Gastroesophageal sphincter (tissue), 3 donors: ENCODE measurements at regions not wholly inside any gene's neighbourhood (a gene's known extent, or its start where the extent isn't known, plus 50 kb on each side); places are given as distances from the start of the nearest gene placed in this dataset.

Experiments used
- EP300 ChIP-seq: sonication (generic); formaldehyde crosslinking; IDR thresholded peaks from one replicate; pipeline ENCODE4 v1.6.1; 2017; ENCODE audit warnings: antibody characterized with exemption, mild to moderate bottlenecking
- POLR2A ChIP-seq, 2 donors: fragments of 450-650 bp; IDR thresholded peaks; one replicate each; pipeline ENCODE4 v1.6.1; 2017; ENCODE audit warnings: antibody characterized with exemption in 2 of 2, mild to moderate bottlenecking in 2 of 2, moderate library complexity in 1 of 2
- POLR2AphosphoS5 ChIP-seq: sonication (generic); formaldehyde crosslinking; IDR thresholded peaks from one replicate; pipeline ENCODE4 v1.6.1; 2017; ENCODE audit warnings: antibody characterized with exemption
- TF ChIP-seq, protein P1 (sequence below), 4 experiments: fragments of 200-600 bp in 2 of 4; fragments of 450-650 bp in 2 of 4; sonication (generic) in 1 of 4; IDR thresholded peaks; one replicate each; pipeline ENCODE4 v1.5.1; 2017 to 2019; ENCODE audit warnings: antibody characterized with exemption in 4 of 4, mild to moderate bottlenecking in 2 of 4, moderate library complexity in 2 of 4

DNA sequence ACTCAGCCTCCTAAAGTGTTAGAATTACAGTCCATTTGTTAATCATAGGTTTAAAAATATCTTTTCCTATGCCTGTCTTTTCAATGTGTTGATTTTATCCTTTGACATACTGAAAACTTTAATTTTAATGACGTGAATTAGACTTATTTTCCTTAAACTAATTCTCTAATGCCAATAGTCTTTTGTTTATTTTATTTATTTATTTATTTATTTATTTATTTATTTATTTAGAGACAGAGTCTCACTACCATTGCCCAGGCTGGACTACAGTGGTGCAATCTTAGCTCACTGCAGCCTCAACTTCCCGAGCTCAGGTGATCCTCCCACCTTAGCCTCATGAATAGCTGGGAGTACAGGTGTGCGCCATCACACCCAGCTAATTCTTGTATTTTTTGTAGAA lies 694.5 kb downstream of the TRHDE start:
- no peak for TF ChIP-seq POLR2AphosphoS5
- TF ChIP-seq, protein P1, sequence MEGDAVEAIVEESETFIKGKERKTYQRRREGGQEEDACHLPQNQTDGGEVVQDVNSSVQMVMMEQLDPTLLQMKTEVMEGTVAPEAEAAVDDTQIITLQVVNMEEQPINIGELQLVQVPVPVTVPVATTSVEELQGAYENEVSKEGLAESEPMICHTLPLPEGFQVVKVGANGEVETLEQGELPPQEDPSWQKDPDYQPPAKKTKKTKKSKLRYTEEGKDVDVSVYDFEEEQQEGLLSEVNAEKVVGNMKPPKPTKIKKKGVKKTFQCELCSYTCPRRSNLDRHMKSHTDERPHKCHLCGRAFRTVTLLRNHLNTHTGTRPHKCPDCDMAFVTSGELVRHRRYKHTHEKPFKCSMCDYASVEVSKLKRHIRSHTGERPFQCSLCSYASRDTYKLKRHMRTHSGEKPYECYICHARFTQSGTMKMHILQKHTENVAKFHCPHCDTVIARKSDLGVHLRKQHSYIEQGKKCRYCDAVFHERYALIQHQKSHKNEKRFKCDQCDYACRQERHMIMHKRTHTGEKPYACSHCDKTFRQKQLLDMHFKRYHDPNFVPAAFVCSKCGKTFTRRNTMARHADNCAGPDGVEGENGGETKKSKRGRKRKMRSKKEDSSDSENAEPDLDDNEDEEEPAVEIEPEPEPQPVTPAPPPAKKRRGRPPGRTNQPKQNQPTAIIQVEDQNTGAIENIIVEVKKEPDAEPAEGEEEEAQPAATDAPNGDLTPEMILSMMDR (IDR thresholded peaks at IDR 0.05), result no peak
- TF ChIP-seq POLR2A (IDR thresholded peaks at IDR 0.05), result no peak
- TF ChIP-seq EP300, result no peak
